ENCODE measurements at regions not wholly inside any gene's neighbourhood (a gene's known extent, or its start where the extent isn't known, plus 50 kb on each side); places are given as distances from the start of the nearest gene placed in this dataset.

DNA sequence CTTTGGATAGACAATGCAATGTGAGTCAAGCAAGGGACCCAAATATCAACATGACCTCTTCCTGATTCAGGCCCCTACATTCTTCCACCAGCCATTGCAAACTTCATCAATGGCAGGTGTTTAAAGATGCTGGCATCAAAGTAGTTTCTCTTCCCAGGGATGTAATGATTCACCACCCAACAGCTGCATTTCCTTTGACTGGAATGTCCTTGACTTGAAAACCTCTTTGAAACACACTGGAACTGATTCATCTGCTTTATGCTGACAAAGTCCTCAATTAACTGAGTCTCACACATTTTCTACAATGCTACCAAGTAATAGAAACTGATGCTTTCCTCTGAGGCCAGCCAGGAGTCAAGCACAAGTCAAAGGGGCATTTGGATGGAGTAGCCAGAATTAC is 385.5 kb downstream of the GBE1 start:
- intact Hi-C loops (cut with DNase I): no loop called here

GRCh38 chr3:81364411-81364810 is 397.0 kb downstream of the GBE1 start:
- DNase-seq (no peak), ATAC-seq (no peak)
- intact Hi-C loops (cut with DNase I): no loop called here
- Histone ChIP-seq H3K4me3 (no peak overlapping the region), H3K36me3 (no peaks in the 10 kb centered on the region), H3K27ac (no peak overlapping the region), H3K27me3 (no peaks in the 10 kb centered on the region), H3K4me1 (no peaks in the 10 kb centered on the region), H3K9me3 (peaks cover 0 to 19% (median 3%) of the 10 kb centered on the region in 12 donors)
- TF ChIP-seq CTCF (IDR thresholded peaks at IDR 0.05) (no peak), POLR2A (IDR thresholded peaks at IDR 0.05) (no peak)
- WGBS, 4 donors: 24 to 61% (median 43%) methylated on average over 3 of the region's 3 CpGs

More for the DNA sequence above, 385.5 kb downstream of the GBE1 start:
- H3K27ac ChIP-seq: no peak overlapping the region
- ATAC-seq (no peak), DNase-seq (no peak)
- peaks cover 0 to 4% (median 0%) of the 10 kb centered on the region in 12 donors for H3K9me3 ChIP-seq
- no peak overlapping the region for H3K4me3 ChIP-seq
- no peak for TF ChIP-seq CTCF (IDR thresholded peaks at IDR 0.05)
- no peak for TF ChIP-seq POLR2A (IDR thresholded peaks at IDR 0.05)
- no peaks in the 10 kb centered on the region for H3K4me1 ChIP-seq
- no peaks in the 10 kb centered on the region for H3K27me3 ChIP-seq
- no peaks in the 10 kb centered on the region for H3K36me3 ChIP-seq

DNA sequence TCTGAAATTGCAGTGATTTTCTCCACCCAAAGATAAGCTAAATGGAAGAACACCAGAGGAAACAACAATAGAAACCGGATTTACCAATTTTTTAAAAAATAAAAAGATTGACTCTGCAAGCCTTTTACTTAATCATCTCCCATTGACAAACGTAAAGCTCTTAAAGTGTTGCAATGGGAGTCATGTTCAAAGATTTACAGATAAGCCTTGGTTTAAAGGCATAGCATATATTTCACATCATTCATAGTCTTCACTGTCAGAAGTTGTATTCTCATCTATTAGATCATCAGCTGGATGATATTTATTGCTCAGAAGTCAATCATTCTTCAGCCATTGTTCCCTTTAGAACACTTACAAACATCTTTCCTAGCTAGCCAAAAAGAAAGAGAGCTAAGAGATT is 397.6 kb downstream of the GBE1 start:
- Histone ChIP-seq H3K4me3 (no peak overlapping the region), H3K36me3 (no peaks in the 10 kb centered on the region), H3K27me3 (no peaks in the 10 kb centered on the region), H3K4me1 (no peaks in the 10 kb centered on the region), H3K9me3 (peaks cover 0 to 19% (median 3%) of the 10 kb centered on the region in 12 donors), H3K27ac (no peak overlapping the region)
- intact Hi-C loops (cut with DNase I): no loop called here
- TF ChIP-seq CTCF (IDR thresholded peaks at IDR 0.05) (no peak), POLR2A (IDR thresholded peaks at IDR 0.05) (no peak)
- ATAC-seq: no peak
- 52 to 66% (median 61%) methylated on average over 2 of the region's 2 CpGs for WGBS, 4 donors
- DNase-seq: no peak

GRCh38 chr3:81354119-81354518 is 407.3 kb downstream of the GBE1 start:
- H3K4me1 ChIP-seq: no peaks in the 10 kb centered on the region
- no peak for ATAC-seq
- no peak overlapping the region for H3K27ac ChIP-seq
- H3K4me3 ChIP-seq: no peak overlapping the region
- no peak for DNase-seq
- no peaks in the 10 kb centered on the region for H3K36me3 ChIP-seq
- H3K9me3 ChIP-seq: no peaks in the 10 kb centered on the region
- no peaks in the 10 kb centered on the region for H3K27me3 ChIP-seq
- TF ChIP-seq POLR2A (IDR thresholded peaks at IDR 0.05) (no peak), CTCF (IDR thresholded peaks at IDR 0.05) (no peak)
- intact Hi-C loops (cut with DNase I): no loop called here
- WGBS, 4 donors: 70 to 81% (median 76%) methylated on average over 5 of the region's 5 CpGs

Data from heart left ventricle (tissue), 16 donors.